Midbrain (tissue), 1 donor: ENCODE measurements at regions not wholly inside any gene's neighbourhood (a gene's known extent, or its start where the extent isn't known, plus 50 kb on each side); places are given as distances from the start of the nearest gene placed in this dataset.
A peak's percentile ranks its signal among the peaks of the same experiment; 100 is the strongest.

Source experiments
- DNase-seq: peaks from one replicate; lab custom pipeline; 2025; lab: John Stamatoyannopoulos, UW

DNA sequence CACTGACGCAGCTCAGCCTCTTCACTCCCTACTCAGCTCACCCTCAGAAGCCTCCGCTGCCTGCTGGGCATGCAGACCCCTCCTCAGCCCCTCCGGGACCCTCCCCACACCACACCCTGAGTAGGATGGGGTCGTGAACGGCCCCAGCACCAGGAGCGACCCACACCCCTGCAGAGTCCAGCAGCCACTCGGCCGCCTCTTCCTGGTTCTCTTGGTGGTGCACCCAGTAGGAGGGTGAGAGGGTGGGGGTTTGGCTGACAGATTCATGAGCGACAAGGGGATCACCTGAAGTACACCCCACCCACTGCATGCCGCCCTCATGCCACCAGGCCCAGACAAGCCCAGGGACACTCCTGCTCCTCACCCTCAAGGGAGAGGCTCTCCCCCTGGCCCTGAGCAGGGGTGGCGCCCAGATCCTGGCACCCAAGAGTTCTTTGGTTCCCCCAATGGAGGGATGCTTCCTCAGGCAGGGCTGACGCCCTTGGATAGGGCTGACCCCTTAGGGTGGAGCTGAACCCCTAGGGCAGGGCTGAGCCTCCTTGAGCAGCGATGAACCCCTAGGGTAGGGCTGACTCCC is 76.6 kb upstream of the GPC1 start:
- DNase-seq = no peak

DNA sequence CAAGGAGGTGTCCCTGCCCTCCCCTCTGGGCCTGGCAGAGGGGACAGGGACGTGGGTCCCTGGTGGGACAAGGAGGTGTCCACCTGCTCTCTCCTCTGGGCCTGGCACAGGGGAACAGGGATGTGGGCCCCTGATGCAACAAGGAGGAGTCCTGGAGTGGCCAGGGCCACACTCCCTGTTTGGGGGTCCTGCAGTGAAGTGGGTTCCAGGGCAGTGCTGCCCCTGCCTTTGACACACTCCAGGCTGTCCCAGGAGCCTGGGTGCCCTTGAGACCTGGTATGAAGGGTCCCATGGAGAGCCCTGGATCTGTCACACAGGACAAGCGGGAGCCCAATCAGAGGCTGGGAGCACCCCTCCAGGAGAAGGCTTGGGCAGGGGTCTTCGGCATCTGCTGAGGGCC is 75.8 kb upstream of the GPC1 start:
- no peak for DNase-seq

DNA sequence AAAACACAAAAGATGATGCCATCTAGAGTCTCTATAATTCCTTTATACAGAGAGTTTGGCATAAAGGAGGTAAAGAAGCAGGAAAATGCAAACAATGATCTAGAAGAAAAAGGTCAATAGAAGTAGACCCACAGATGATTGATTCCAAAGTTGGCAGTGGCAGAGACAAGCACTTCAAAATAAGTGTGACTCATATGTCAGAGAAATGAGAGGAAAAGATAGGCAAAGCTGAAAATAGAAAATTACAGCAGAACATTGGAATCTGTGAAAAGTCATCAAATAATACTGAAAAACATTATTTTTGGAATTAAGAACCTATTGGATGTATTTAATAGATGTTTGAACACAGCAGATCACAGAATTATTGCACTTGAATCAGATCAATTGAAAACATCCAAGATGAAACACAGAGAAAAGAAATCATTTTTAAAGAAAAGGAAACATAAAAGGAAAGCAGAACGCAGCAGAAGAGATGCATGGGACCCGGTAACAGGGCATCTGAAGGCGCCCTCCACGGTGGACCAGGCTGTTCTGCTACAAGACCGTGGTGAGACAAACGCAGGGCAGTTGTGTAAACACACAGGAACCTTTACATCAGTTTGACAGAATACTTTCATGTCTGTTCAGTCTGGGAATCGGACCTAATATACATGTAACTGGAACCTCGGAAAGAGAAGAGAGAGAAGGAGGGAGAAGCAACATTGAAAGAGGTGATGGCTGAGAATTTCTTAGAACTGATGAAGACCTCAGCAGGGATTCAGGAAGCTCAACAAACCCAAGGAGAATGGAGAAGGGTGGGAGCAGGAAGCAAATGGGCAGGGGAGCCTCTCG is 74.6 kb upstream of the GPC1 start:
- DNase-seq = no peak

DNA sequence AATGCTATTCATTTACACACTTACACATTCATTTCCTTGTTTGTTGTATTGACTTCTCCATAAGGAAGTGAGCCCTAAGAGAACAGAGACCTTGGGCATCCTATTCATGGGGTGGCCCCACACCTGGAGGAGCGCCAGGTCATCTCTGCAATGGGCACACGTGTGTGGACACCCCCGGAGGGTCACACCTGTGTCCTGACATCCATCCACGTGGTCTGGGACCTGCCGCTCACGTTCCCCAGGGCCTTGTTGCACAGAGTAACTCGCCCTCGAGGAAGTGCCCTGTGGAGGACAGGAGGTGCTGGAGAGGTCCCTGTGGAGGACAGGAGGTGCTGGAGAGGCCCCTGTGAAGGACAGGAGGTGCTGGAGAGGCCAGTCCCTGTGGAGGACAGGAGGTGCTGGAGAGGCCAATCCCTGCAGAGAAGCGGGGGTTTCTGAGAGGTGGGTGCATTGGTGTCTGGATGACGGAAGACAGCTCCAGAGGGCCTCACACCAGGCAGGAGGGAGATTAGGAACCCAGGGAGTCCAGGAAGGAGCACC is 73.2 kb upstream of the GPC1 start:
- DNase-seq = no peak

DNA sequence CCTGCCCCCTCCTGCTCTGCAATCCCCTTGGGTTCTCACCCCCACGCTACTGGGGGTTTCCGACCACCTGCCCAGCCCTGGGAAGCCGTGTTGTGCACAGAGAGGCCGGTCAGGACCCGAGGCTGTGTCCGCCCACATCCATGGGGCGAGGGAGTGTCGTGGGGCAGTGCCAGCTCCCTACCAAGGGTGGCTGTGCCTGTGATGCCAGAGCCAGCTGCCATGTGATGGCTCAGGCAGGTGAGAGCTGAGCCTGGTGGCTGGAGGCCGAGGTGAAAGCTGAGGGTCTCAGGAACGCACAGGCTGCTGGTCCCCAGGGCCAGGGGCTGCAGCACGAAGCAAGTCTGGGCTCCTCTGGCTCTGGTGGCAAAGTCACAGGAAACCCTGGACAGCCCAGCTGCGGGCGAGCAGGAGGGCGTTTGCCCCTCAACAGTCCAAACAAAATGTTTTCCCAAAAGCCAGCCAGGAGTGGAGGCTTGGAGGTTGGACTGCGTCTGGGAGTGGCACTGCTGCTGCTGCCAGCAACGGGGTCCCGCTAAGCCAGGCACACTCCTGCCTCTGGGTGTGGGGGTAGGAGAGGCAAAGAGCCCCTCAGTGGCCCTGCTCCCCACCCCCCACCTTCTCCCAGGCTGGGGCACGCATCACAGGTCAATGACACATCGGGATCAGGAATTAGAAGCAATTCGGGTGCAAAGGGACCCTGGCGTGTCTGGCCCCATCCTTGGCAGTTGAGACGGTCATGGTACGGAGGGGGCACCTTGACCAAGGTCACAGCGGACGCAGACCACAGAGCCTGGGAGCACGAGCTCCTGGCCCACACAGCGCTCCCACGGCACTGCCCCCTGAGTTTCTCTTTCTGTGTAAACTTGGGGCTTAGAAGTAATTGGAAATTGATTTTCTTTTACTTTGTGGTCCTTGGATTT is 72.4 kb upstream of the GPC1 start:
- DNase-seq = no peak

DNA sequence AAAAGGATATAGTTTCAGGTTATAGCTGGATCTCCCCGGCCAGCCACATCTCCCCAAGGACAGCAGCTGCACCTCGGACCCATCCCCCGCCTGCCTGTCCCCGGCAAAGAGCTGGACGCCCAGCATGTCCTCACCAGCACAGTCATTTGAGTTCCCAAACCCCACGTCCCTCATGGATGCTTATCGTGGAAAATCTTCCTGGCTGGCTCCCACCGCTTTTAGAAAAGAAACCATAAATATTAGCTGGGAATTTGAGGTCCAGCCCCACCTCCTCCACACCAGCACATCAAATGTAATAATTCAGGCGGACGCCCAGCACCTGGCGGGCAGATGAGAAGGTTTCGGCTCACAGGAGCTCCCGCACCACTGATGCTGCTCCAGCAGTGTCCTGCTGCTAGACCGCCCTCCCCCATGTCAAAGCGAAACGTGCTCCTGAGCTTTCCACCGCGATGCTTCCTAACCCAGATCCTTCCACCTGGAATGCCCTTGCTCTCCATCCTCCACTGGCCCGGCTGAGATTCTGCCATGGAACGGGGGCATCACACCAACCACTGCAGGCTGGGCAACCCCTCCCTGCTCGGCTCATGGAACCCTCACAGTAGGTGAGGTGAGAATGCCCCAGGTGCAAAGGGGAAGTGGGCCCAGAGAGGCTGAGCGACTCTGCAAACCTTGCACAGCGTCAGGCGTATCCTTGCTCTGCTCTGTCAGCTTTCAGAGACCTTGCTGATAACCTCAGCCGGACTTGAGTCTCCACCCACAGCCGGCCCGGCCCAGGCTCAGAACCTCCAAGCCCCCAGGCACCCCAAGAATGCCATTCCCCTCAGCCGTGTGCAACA is 71.5 kb upstream of the GPC1 start:
- DNase-seq = no peak

DNA sequence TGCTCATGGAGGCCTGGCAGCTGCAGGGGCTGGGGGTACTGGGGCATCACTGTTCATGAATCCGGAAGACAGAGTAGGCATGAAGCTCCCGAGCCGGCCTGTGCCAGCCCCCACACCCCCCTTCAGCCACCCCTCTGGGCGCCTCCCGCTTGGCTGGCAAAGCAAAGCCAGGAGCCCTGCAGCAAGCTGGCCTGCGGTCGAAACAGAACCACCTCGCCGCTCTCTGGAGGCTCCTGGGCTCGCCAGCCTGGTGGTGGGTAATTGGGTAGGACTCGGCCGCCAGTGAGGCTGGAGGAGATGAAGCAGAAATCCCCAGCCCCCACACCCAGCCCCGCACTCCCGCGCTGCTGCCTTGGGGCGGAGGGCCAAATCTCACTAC is 70.9 kb upstream of the GPC1 start:
- DNase-seq = no peak

DNA sequence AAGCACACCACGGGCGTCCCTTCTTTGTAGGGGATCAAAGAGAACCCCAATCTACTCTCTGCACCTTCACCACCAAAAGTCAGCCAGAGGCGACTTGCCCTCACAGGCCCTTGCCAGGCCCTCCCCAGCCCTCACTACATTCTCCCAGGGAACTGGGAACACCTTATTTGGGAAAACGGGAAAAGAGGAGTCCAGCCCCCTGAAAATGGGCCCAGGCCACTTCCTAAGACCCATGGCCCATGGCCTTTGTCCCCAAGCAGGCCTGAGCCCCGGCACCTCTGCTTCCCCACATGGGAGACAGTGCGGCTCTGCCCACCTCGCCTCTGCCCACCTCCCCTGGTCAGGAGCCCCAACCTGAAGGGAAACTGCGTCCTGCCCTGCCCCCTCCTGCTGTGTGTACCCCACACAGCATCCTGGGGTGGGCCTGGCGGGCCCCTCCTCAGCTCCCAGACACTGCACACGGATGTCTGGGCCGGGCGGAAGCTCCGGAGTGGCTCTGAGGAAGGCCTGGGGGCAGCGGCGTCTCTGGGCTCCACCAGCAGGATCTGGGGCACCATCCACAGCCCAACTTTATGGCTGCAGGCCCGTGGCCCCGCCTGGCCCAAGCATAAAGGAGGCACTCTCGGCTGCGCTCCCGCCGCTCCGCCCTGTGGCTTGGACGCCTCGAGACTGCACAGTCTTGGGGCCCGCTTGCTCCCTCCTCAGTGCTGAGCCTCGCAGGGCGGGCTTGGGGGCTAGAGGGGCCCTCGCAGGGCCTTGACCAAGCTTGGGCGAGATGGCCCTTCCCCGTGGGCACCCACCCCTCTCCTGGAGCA is 70.3 kb upstream of the GPC1 start:
- no peak for DNase-seq

DNA sequence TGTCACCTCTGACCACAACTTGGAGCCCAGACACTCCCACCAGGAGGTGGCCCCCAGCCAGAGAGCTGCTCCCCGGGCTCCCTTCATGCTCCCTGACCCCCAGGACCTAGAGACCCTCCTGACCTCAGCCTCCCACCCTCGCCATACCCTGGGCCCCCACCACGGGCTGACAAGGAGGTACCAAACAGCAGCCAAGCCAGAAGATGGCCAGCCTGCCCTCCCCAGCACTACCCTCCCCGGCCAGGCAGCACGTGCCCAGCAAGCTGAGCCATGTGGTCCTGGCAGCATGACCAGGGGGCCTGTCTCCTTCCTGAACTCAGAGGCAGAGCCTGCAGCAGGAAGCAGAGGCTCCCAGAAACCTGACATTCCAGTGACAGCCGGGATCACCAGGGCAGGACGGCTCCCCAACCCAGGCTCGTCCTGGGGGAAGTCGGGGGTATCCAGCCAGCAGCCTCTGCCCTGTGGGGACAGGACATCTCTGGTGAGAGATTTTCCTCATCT is 69.4 kb upstream of the GPC1 start:
- no peak for DNase-seq

DNA sequence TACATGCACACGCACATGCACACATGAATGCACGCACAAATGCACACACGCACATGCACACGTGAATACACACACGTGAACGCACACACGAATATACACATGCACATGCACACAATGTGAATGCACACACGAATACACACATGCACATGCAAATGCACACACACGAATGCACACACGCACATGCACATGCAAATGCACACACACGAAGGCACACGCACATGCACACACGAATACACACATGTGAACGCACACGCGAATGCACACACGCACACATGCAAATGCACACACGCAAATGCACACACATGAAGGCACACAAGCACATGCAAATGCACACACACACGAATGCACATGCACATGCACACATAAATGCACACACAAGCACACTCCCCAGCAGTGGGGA is 68.6 kb upstream of the GPC1 start:
- no peak for DNase-seq

DNA sequence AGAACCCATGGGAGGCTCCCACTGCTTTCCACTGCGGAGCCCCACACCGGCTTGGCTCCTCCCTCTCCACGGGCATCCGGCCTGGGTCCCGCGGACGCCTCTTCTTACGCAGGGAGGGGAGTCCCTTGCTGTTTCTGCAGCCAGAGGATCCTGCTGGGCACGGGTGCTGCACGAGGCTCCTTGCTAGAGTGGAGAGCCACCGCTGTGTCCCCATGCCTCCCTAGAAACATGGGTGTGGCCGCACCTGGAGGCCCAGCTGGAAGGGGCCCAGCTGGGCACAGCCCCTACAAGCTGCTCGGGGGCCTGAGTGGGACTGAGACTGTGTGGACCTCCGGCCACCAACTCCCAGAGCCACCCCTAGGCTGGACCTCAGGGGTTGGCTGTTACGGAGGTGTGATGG is 67.7 kb upstream of the GPC1 start:
- no peak for DNase-seq

DNA sequence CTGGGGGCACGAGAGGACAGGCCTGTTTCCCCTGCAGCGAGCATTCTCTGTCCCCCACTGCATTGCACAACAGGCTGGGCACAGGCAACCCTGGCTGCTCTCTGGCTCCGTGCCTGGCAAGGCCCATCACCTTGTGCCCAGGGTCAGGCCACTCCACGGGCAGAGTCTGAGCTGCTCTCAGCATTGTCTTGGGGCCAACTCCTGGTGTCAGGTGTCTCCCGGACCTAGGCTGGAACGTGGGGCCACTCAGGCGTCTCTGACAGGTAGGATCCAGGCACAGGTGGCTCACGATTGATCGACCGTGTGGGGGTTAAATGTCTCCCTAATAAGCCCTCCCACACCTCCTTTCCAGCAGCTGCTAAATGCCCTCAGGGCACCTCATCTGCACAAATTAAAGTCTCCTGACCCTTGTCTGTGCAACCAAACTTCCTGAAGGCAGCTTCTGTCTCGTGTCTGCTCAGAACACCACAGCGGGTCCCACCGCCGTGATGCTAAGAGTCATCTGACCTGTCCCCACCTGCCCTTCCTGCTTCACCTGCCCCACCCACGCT is 66.6 kb upstream of the GPC1 start:
- no peak for DNase-seq

DNA sequence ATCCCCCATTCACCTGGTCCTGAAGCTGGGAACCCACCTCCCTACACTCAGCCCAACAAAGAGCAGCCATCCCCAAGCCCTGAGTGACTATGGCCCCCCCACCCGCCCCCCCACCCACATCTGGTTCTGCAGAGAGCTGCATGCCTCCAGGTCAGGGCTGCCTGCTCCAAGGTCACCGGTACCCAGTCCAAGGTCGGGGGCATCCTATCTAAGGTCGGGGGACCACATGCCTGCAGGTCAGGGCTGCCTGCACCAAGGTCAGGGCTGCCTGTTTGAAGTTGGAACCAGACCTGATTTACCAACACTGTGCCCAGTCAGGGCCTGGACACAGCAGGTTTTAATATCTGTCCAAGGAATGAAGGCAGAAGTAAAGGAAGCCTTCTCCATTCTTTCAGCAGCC is 66.1 kb upstream of the GPC1 start:
- DNase-seq = no peak

DNA sequence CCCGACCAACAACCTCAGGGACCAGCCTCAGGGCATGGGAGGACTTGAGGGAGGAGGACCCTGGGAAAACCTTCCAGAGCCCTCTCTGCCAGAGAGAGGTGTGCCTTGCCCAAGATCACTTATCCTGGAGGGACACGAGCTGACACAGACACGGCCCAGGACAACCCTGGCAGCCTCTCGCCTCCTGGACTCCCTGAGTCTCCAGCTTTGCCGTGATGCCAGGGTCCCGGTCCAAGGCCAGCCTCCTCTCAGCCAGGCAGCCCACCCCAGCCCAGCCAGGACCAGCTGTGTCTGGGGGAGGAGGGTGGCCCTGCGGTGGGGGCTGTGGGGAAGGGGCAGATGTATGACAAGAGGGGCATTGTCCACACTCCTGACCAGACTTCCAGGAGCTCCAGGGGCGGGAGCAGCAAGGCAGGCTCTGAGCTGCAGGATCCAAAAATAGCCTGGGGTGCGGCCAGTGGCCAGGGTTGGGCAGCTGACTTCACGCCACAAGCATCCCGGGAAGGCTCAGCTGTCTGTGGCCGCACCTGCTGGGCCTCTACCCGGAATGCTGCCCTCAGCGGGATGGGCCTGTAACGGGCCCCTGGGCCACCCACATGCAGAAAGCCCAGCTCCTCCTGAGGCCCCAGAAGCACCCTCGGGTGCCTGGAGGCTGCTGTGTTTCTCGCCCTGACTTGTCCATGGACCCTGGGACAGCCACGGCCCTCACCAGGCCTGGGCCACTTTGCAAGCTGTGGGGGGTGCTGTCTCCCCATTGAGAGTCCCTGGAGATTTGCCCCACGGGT is 65.5 kb upstream of the GPC1 start:
- peak; percentile 46 for DNase-seq

DNA sequence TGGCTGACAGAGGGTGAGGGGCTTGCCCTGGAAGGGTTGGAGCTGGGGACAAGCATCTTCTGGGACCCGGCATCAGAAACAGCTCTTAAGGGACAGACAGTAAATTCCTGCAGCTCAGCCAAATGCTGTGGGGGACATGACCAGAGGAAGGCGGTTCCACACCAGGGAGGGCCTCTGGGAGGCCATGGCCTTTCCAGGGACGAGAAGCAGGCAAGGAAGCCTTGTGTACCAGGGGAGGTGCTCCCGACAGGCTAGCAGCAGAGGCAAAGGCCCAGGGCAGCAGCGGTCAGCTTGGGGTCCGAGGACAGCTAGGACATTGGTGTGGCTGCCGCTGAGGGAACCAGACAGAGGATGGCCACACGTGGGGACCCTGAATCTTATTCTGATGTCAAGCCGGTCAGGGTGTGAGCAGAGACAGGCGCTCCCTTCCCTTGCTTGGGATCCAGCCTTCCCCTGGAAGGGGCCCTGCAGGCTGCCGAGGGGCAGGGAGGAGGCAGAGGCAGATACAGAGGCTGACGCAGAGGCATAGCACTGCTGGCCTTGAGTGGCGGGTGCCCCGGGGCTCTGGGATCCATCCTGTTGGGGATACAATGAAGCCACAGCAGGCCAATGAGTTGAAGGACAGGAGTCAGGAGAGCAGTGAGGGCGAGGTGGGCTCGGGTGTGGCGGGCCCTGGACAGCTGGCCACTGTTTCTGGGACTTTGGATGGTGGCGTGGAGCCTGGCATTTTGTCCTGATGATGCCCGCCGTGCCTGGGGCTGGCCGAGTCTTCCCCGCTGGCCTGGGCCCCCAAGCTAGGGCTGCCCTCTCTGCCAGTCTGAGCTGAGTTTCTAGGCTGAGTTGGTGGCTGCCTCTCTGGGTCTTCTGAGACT is 64.1 kb upstream of the GPC1 start:
- no peak for DNase-seq

DNA sequence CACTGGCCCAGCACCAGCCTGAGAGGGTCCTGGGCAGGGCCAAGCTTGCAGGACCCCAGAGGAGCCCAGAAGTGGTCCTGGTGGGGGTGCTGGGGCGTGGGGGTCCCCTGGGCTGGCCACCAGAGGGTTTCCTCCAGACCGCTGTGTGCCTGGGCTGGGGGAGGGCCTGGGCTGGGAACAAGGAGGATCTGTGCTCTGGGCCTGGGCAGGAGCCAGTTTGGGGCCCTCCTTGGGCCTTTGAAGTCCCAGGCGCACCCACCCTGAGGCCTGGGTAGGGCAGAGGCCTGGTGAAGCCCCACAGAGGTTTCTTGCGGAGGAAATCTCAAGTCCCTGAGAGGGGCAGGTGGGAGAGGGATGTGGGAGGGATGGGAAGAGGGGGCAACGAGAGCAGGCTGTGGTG is 63.4 kb upstream of the GPC1 start:
- no peak for DNase-seq

DNA sequence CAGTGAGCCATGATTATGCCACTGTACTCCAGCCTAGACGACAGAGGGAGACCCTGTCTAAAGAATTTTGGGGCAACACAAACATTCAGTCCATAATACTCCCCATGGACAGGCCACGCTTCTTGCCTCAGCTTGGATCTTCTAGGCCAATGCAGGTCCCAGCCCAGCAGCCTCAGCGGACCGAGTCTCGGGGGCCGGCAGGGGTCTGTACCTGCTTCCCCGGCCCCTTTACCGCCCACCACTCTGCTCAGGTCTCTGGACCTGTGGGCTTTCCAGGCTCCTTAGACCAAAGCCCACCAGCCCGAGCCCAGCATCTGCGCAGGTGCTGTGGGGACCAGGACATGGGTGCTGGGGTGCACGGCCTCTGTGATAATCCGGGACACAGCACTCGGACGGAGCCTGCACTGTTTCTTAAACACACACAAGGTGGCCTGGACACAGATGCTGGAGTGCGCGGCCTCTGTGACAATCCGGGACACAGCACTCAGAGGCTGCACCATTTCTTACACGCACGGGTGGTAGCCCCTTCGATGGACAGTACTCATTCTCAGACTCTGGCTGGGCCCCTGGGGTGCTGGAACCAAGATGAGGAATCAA is 62.1 kb upstream of the GPC1 start:
- DNase-seq = no peak
